NB4 (cell line): ENCODE measurements at regions not wholly inside any gene's neighbourhood (a gene's known extent, or its start where the extent isn't known, plus 50 kb on each side); places are given as distances from the start of the nearest gene placed in this dataset.

Source experiments
- POLR2A ChIP-seq: IDR thresholded peaks from 2 replicates; pipeline ENCODE4 v1.6.1; 2011; ENCODE audit warnings: mild to moderate bottlenecking; ENCODE audit not compliant: insufficient read length; ENCODE audit errors: extremely low read depth
- TF ChIP-seq, protein P1 (sequence below): IDR thresholded peaks from one replicate; pipeline ENCODE4 v1.5.1; 2012; ENCODE audit warnings: low read depth, low read length

DNA sequence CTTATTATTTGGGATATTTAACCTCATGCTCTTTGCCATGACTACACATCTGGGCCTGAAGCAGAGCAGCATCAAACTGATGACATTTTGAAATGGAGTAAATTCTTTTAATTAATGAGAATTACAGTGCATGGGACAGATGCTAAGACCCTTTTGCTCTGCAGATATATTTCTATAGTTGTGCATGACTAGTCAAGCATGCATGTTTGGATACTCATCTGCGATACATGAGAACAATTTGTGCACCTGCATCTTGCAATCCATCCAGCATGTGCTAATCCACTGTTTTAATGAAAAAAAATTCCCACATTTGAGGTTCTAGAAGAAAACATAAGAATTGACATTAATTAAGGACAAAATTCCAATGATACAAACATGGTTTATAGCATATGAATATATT, 1047.6 kb upstream of the ACO1 start:
- TF ChIP-seq, protein P1, sequence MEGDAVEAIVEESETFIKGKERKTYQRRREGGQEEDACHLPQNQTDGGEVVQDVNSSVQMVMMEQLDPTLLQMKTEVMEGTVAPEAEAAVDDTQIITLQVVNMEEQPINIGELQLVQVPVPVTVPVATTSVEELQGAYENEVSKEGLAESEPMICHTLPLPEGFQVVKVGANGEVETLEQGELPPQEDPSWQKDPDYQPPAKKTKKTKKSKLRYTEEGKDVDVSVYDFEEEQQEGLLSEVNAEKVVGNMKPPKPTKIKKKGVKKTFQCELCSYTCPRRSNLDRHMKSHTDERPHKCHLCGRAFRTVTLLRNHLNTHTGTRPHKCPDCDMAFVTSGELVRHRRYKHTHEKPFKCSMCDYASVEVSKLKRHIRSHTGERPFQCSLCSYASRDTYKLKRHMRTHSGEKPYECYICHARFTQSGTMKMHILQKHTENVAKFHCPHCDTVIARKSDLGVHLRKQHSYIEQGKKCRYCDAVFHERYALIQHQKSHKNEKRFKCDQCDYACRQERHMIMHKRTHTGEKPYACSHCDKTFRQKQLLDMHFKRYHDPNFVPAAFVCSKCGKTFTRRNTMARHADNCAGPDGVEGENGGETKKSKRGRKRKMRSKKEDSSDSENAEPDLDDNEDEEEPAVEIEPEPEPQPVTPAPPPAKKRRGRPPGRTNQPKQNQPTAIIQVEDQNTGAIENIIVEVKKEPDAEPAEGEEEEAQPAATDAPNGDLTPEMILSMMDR = no peak
- TF ChIP-seq POLR2A = no peak
